ENCODE measurements at regions not wholly inside any gene's neighbourhood (a gene's known extent, or its start where the extent isn't known, plus 50 kb on each side); places are given as distances from the start of the nearest gene placed in this dataset.
"Not testable (repeated sequence)": the region's sequence is repeated elsewhere in the genome, so short reads cannot be mapped to it uniquely, and the experiment has no call there.

- no peak for DNase-seq (ENCODE audit: extremely low read depth in 1 of 11, low read depth in 9 of 11, low spot score in 4 of 11)
These were observed 261.0 kb upstream of the DDX18 start for GRCh38 chr2:117553448-117553847.

GRCh38 chr2:117555965-117556364, 258.5 kb upstream of the DDX18 start:
- DNase-seq (ENCODE audit: extremely low read depth in 1 of 11, low read depth in 9 of 11, low spot score in 4 of 11): no peak

GRCh38 chr2:117557626-117558025, 256.9 kb upstream of the DDX18 start:
- no peak for DNase-seq (ENCODE audit: extremely low read depth in 1 of 11, low read depth in 9 of 11, low spot score in 4 of 11)

- no peak for DNase-seq (ENCODE audit: extremely low read depth in 1 of 11, low read depth in 9 of 11, low spot score in 4 of 11)
These were observed 251.8 kb upstream of the DDX18 start for GRCh38 chr2:117562654-117563053.

- no peak for DNase-seq (ENCODE audit: extremely low read depth in 1 of 11, low read depth in 9 of 11, low spot score in 4 of 11)
These were observed 242.7 kb upstream of the DDX18 start for GRCh38 chr2:117571590-117572349.

- no peak for DNase-seq (ENCODE audit: extremely low read depth in 1 of 11, low read depth in 9 of 11, low spot score in 4 of 11)
These were observed 227.2 kb upstream of the DDX18 start for GRCh38 chr2:117587310-117587709.

- DNase-seq (ENCODE audit: extremely low read depth in 1 of 11, low read depth in 9 of 11, low spot score in 4 of 11): no peak
These were observed 211.4 kb upstream of the DDX18 start for GRCh38 chr2:117603060-117603459.

GRCh38 chr2:117603567-117603966, 210.9 kb upstream of the DDX18 start:
- DNase-seq (ENCODE audit: extremely low read depth in 1 of 11, low read depth in 9 of 11, low spot score in 4 of 11): no peak

GRCh38 chr2:117607202-117607601, 207.3 kb upstream of the DDX18 start:
- DNase-seq (ENCODE audit: extremely low read depth in 1 of 11, low read depth in 9 of 11, low spot score in 4 of 11): no peak

GRCh38 chr2:117613101-117613500, 201.4 kb upstream of the DDX18 start:
- DNase-seq (ENCODE audit: extremely low read depth in 1 of 11, low read depth in 9 of 11, low spot score in 4 of 11): no peak

GRCh38 chr2:117614296-117614695, 200.2 kb upstream of the DDX18 start:
- no peak for DNase-seq (ENCODE audit: extremely low read depth in 1 of 11, low read depth in 9 of 11, low spot score in 4 of 11)

GRCh38 chr2:117614823-117615534, 199.5 kb upstream of the DDX18 start:
- DNase-seq (ENCODE audit: extremely low read depth in 1 of 11, low read depth in 9 of 11, low spot score in 4 of 11): no peak

GRCh38 chr2:117618607-117619006, 195.9 kb upstream of the DDX18 start:
- DNase-seq (ENCODE audit: extremely low read depth in 1 of 11, low read depth in 9 of 11, low spot score in 4 of 11): no peak

GRCh38 chr2:117621326-117621725, 193.2 kb upstream of the DDX18 start:
- DNase-seq (ENCODE audit: extremely low read depth in 1 of 11, low read depth in 9 of 11, low spot score in 4 of 11): no peak

- not testable (repeated sequence) for DNase-seq (ENCODE audit: extremely low read depth in 1 of 11, low read depth in 9 of 11, low spot score in 4 of 11)
These were observed 191.3 kb upstream of the DDX18 start for GRCh38 chr2:117623175-117623574.

GRCh38 chr2:117631152-117631945, 183.1 kb upstream of the DDX18 start:
- no peak for DNase-seq (ENCODE audit: extremely low read depth in 1 of 11, low read depth in 9 of 11, low spot score in 4 of 11)

GRCh38 chr2:117635481-117635880, 179.0 kb upstream of the DDX18 start:
- DNase-seq (ENCODE audit: extremely low read depth in 1 of 11, low read depth in 9 of 11, low spot score in 4 of 11): no peak

GRCh38 chr2:117639401-117639800, 175.1 kb upstream of the DDX18 start:
- DNase-seq (ENCODE audit: extremely low read depth in 1 of 11, low read depth in 9 of 11, low spot score in 4 of 11): no peak

- no peak for DNase-seq (ENCODE audit: extremely low read depth in 1 of 11, low read depth in 9 of 11, low spot score in 4 of 11)
These were observed 170.1 kb upstream of the DDX18 start for GRCh38 chr2:117644403-117644802.

GRCh38 chr2:117645458-117645857, 169.0 kb upstream of the DDX18 start:
- no peak for DNase-seq (ENCODE audit: extremely low read depth in 1 of 11, low read depth in 9 of 11, low spot score in 4 of 11)
